A549 (cell line): ENCODE measurements at regions not wholly inside any gene's neighbourhood (a gene's known extent, or its start where the extent isn't known, plus 50 kb on each side); places are given as distances from the start of the nearest gene placed in this dataset.

ENCODE experiments used
- ATAC-seq, 2 experiments: fragments of 200-7000 bp in 1 of 2; fragments of >200 bp in 1 of 2; cut with Nextera tagmentation in 1 of 2; cut with Tn5 transposase in 1 of 2; 3 replicates each; pipeline versions ENCODE4 v1.8.0 to v1.9.1; 2018 to 2020; ENCODE audit warnings: mild to moderate bottlenecking in 1 of 2, moderate library complexity in 1 of 2
- CTCF ChIA-PET: fragments of 300-600 bp; sonication (Branson Sonifier 250); formaldehyde crosslinking; extraction: SDS; loops from one replicate; lab custom pipeline; 2021; ENCODE audit warnings: antibody characterized with exemption, inconsistent platforms; lab: Yijun Ruan, JAX
- POLR2A ChIA-PET: fragments of 350-600 bp; formaldehyde crosslinking; extraction: SDS; loops from one replicate; lab custom pipeline; 2021; ENCODE audit warnings: antibody characterized with exemption, inconsistent platforms; lab: Yijun Ruan, JAX
- DNase-seq, 2 experiments: peaks; one replicate each; pipeline versions ENCODE4 v3.0.0 to v3.0.0-alpha.2; 2011 to 2016; ENCODE audit warnings: low read depth in 1 of 2, low spot score in 1 of 2
- FAIRE-seq: peaks from 2 replicates; lab custom pipeline; 2011; peaks lifted over from hg19 to GRCh38; lab: Jason Lieb, UNC
- H3K27ac ChIP-seq, 2 experiments: fragments of >200 bp; sonication (Bioruptor Twin); formaldehyde crosslinking; 3 replicates each; pipeline ENCODE4 v1.5.1; 2016 to 2017
- H3K4me1 ChIP-seq: fragments of >200 bp; sonication (Bioruptor Twin); formaldehyde crosslinking; 3 replicates; pipeline ENCODE4 v1.6.1; 2016
- H3K4me2 ChIP-seq: fragments of >200 bp; sonication (Bioruptor Twin); formaldehyde crosslinking; 3 replicates; pipeline ENCODE4 v1.6.1; 2016
- H3K4me3 ChIP-seq: fragments of >200 bp; sonication (Bioruptor Twin); formaldehyde crosslinking; 3 replicates; pipeline ENCODE4 v1.5.1; 2016
- H3K9me3 ChIP-seq: fragments of >200 bp; sonication (Bioruptor Twin); formaldehyde crosslinking; 3 replicates; pipeline ENCODE4 v1.6.1; 2016
- ATOH8 ChIP-seq: fragments of 250-450 bp; sonication (Bioruptor Pico); IDR thresholded peaks from 2 replicates; pipeline ENCODE4 v1.5.0; 2020; ENCODE audit warnings: low read depth, mild to moderate bottlenecking, moderate library complexity
- BCL3 ChIP-seq: fragments of >200 bp; sonication (Bioruptor Twin); formaldehyde crosslinking; IDR thresholded peaks from 3 replicates; pipeline ENCODE4 v1.6.1; 2016
- BHLHE40 ChIP-seq: IDR thresholded peaks from 2 replicates; pipeline ENCODE4 v1.6.1; 2012; ENCODE audit warnings: low read depth, low read length, inconsistent platforms
- CBX8 ChIP-seq: fragments of 200-600 bp; sonication (generic); IDR thresholded peaks from 2 replicates; pipeline ENCODE4 v1.6.1; 2016
- E2F6 ChIP-seq: IDR thresholded peaks from 2 replicates; pipeline ENCODE4 v1.6.1; 2012; ENCODE audit warnings: low read depth, borderline replicate concordance
- EHF ChIP-seq: fragments of 250-450 bp; sonication (Bioruptor Pico); IDR thresholded peaks from 2 replicates; pipeline ENCODE4 v1.5.0; 2020; ENCODE audit warnings: mild to moderate bottlenecking
- ELK1 ChIP-seq: fragments of 150-350 bp; IDR thresholded peaks from 2 replicates; pipeline ENCODE4 v1.6.1; 2014; ENCODE audit warnings: low read depth, mild to moderate bottlenecking, low read length
- EP300 ChIP-seq, 2 experiments: fragments of >200 bp; sonication (Bioruptor Twin); formaldehyde crosslinking; IDR thresholded peaks; 2 replicates in 1 of 2; 3 replicates in 1 of 2; pipeline ENCODE4 v1.6.1; 2016 to 2017
- ESRRA ChIP-seq: fragments of 150-350 bp; IDR thresholded peaks from 2 replicates; pipeline ENCODE4 v1.6.1; 2014; ENCODE audit warnings: mild to moderate bottlenecking, low read length, borderline replicate concordance
- FOSB ChIP-seq: fragments of 250-450 bp; sonication (Bioruptor Pico); IDR thresholded peaks from 2 replicates; pipeline ENCODE4 v1.5.0; 2020; ENCODE audit warnings: mild to moderate bottlenecking, moderate library complexity
- FOXS1 ChIP-seq: fragments of 250-450 bp; sonication (Bioruptor Pico); IDR thresholded peaks from 2 replicates; pipeline ENCODE4 v1.5.0; 2020; ENCODE audit warnings: mild to moderate bottlenecking, moderate library complexity
- GATA3 ChIP-seq: IDR thresholded peaks from 2 replicates; pipeline ENCODE4 v1.6.1; 2012; ENCODE audit warnings: borderline replicate concordance
- HOXA7 ChIP-seq: fragments of 250-450 bp; sonication (Bioruptor Pico); IDR thresholded peaks from 2 replicates; pipeline ENCODE4 v1.5.0; 2020; ENCODE audit warnings: mild to moderate bottlenecking, moderate library complexity
- HOXB13 ChIP-seq: fragments of 250-450 bp; sonication (Bioruptor Pico); IDR thresholded peaks from 2 replicates; pipeline ENCODE4 v1.5.0; 2020; ENCODE audit warnings: low read depth, mild to moderate bottlenecking, moderate library complexity
- JUN ChIP-seq, 2 experiments: fragments of >200 bp; sonication (Bioruptor Twin); formaldehyde crosslinking; IDR thresholded peaks; 2 replicates in 1 of 2; 3 replicates in 1 of 2; pipeline ENCODE4 v1.6.1; 2016 to 2017
- KDM1A ChIP-seq: fragments of 200-600 bp; sonication (generic); IDR thresholded peaks from 2 replicates; pipeline ENCODE4 v1.6.1; 2016; ENCODE audit warnings: low read depth, mild to moderate bottlenecking
- MAX ChIP-seq: IDR thresholded peaks from 2 replicates; pipeline ENCODE4 v1.6.1; 2012
- MYC ChIP-seq: IDR thresholded peaks from 2 replicates; pipeline ENCODE4 v1.6.1; 2012; ENCODE audit warnings: mild to moderate bottlenecking, inconsistent platforms, low read length, improper control_type of control experiment, borderline replicate concordance
- NFE2L2 ChIP-seq: fragments of 150-350 bp; conservative IDR thresholded peaks from 2 replicates; pipeline ENCODE4 v1.6.1; 2014; ENCODE audit warnings: low read length
- NPAS2 ChIP-seq: fragments of 250-450 bp; sonication (Bioruptor Pico); IDR thresholded peaks from 2 replicates; pipeline ENCODE4 v1.8.0; 2022; ENCODE audit warnings: mild to moderate bottlenecking, moderate library complexity, borderline replicate concordance
- PHF8 ChIP-seq: fragments of 200-600 bp; sonication (generic); IDR thresholded peaks from 2 replicates; pipeline ENCODE4 v1.6.1; 2016; ENCODE audit warnings: low read depth, mild to moderate bottlenecking, antibody characterized with exemption, moderate library complexity, borderline replicate concordance
- POLR2A ChIP-seq: IDR thresholded peaks from 2 replicates; pipeline ENCODE4 v1.6.1; 2012; ENCODE audit warnings: mild to moderate bottlenecking, low read length
- POLR2AphosphoS2 ChIP-seq: conservative IDR thresholded peaks from 2 replicates; pipeline ENCODE4 v1.6.1; 2012; ENCODE audit warnings: low read length, improper control_type of control experiment, inconsistent platforms
- RAD21 ChIP-seq, 2 experiments: fragments of >200 bp in 1 of 2; sonication (Bioruptor Twin) in 1 of 2; formaldehyde crosslinking in 1 of 2; IDR thresholded peaks in 1 of 2; conservative IDR thresholded peaks in 1 of 2; 2 replicates in 1 of 2; 3 replicates in 1 of 2; pipeline ENCODE4 v1.6.1; 2012 to 2018; ENCODE audit warnings: inconsistent platforms in 1 of 2
- RARB ChIP-seq: fragments of 250-450 bp; sonication (Bioruptor Pico); IDR thresholded peaks from 2 replicates; pipeline ENCODE4 v1.8.0; 2021; ENCODE audit warnings: mild to moderate bottlenecking, moderate library complexity
- RFX5 ChIP-seq: fragments of 450-650 bp; IDR thresholded peaks from 2 replicates; pipeline ENCODE4 v1.7.1; 2014; ENCODE audit warnings: antibody characterized with exemption, mild to moderate bottlenecking, moderate library complexity
- RNF2 ChIP-seq: fragments of 200-600 bp; sonication (generic); IDR thresholded peaks from 2 replicates; pipeline ENCODE4 v1.6.1; 2016; ENCODE audit warnings: low read depth, mild to moderate bottlenecking, antibody characterized with exemption, moderate library complexity, borderline replicate concordance
- SMC3 ChIP-seq: fragments of >200 bp; sonication (Bioruptor Twin); formaldehyde crosslinking; IDR thresholded peaks from 3 replicates; pipeline ENCODE4 v1.6.1; 2018; ENCODE audit warnings: inconsistent platforms
- TP53 ChIP-seq: fragments of 250-450 bp; sonication (Bioruptor Pico); IDR thresholded peaks from 2 replicates; pipeline ENCODE4 v1.5.0; 2021; ENCODE audit warnings: mild to moderate bottlenecking, moderate library complexity
- ZFP36 ChIP-seq: fragments of 450-650 bp; IDR thresholded peaks from 2 replicates; pipeline ENCODE4 v1.6.1; 2014; ENCODE audit warnings: borderline replicate concordance; ENCODE audit not compliant: partially characterized antibody
- ZNF302 ChIP-seq: fragments of 250-450 bp; sonication (Bioruptor Pico); IDR thresholded peaks from 2 replicates; pipeline ENCODE4 v1.9.0; 2021; ENCODE audit warnings: inconsistent platforms, mild to moderate bottlenecking, moderate library complexity
- ZSCAN20 ChIP-seq: fragments of 250-450 bp; sonication (Bioruptor Pico); IDR thresholded peaks from 2 replicates; pipeline ENCODE4 v1.8.0; 2022; ENCODE audit warnings: mild to moderate bottlenecking, moderate library complexity
- WGBS: methylation state at CpG from one replicate; pipeline ENCODE4 v1.1.6; 2017; ENCODE audit errors: missing lambda C conversion rate; 5-methylcytosine and 5-hydroxymethylcytosine counted together

- H3K27ac ChIP-seq: no peak overlapping the region
- FAIRE-seq (no peak), DNase-seq (no peak), ATAC-seq (no peak)
- POLR2A ChIA-PET: no interaction called here
- no peaks in the 10 kb centered on the region for H3K9me3 ChIP-seq
- H3K4me2 ChIP-seq: no peak overlapping the region
- WGBS: 10% methylated on average over 3 of the region's 3 CpGs
- TF ChIP-seq HOXB13 (CRISPR knock-in tag) (no peak), PHF8 (no peak), ZFP36 (no peak), HOXA7 (CRISPR knock-in tag) (no peak), RNF2 (no peak), EP300 (IDR thresholded peaks at IDR 0.05) (no peak)
- no peak overlapping the region for H3K4me3 ChIP-seq
- CTCF ChIA-PET: no interaction called here
- no peaks in the 10 kb centered on the region for H3K4me1 ChIP-seq
These were observed 270.2 kb downstream of the TBX15 start for GRCh38 chr1:118717893-118718292.

- FAIRE-seq (no peak), ATAC-seq (no peak), DNase-seq (no peak)
- Histone ChIP-seq H3K4me3 (no peak overlapping the region), H3K4me1 (no peaks in the 10 kb centered on the region), H3K4me2 (no peak overlapping the region), H3K9me3 (no peaks in the 10 kb centered on the region), H3K27ac (no peak overlapping the region)
- 46% methylated on average over 1 of the region's 1 CpG for WGBS
- TF ChIP-seq EHF: no peak
- no peak for TF ChIP-seq EP300 (IDR thresholded peaks at IDR 0.05)
- TF ChIP-seq RAD21 (conservative IDR thresholded peaks at IDR 0.05 in 1 of 2, IDR thresholded peaks at IDR 0.05 in 1 of 2): 0 out of 5 replicates have a peak, but pooled peaks of 1 of the 2 experiments have one; percentile 9
- TF ChIP-seq NPAS2 (CRISPR knock-in tag): no peak
- POLR2A ChIA-PET: no interaction called here
- CTCF ChIA-PET: no interaction called here
These were observed 271.4 kb downstream of the TBX15 start for GRCh38 chr1:118716775-118717174.

- ATAC-seq (no peak), DNase-seq (no peak), FAIRE-seq (no peak)
- no peaks in the 10 kb centered on the region for H3K4me1 ChIP-seq
- POLR2A ChIA-PET: no interaction called here
- no peaks in the 10 kb centered on the region for H3K9me3 ChIP-seq
- CTCF ChIA-PET: no interaction called here
- no peak overlapping the region for H3K4me3 ChIP-seq
- WGBS: 0% methylated on average over 2 of the region's 2 CpGs
- H3K27ac ChIP-seq: no peak overlapping the region
- TF ChIP-seq FOXS1 (no peak), ESRRA (no peak), TP53 (no peak), BCL3 (no peak), E2F6 (no peak), ZSCAN20 (CRISPR knock-in tag) (no peak), SMC3 (no peak), MYC (no peak), POLR2AphosphoS2 (no peak), ZNF302 (no peak), CBX8 (no peak), GATA3 (no peak), BHLHE40 (no peak)
- no peak overlapping the region for H3K4me2 ChIP-seq
These were observed 276.8 kb downstream of the TBX15 start for GRCh38 chr1:118711356-118711755.

GRCh38 chr1:118698911-118699310, 289.2 kb downstream of the TBX15 start:
- CTCF ChIA-PET: no interaction called here
- no peak for FAIRE-seq

More at GRCh38 chr1:118698911-118699310, 289.2 kb downstream of the TBX15 start:
- no peaks in the 10 kb centered on the region for H3K4me1 ChIP-seq
- WGBS: 0% methylated on average over 2 of the region's 2 CpGs
- ATAC-seq (no peak), DNase-seq (no peak)
- POLR2A ChIA-PET: no interaction called here
- H3K4me3 ChIP-seq: no peak overlapping the region
- no peaks in the 10 kb centered on the region for H3K9me3 ChIP-seq
- H3K4me2 ChIP-seq: no peak overlapping the region
- TF ChIP-seq FOSB (CRISPR knock-in tag): no peak
- TF ChIP-seq MAX: no peak
- no peak for TF ChIP-seq CBX8
- no peak for TF ChIP-seq RARB (CRISPR knock-in tag)
- no peak for TF ChIP-seq NFE2L2
- TF ChIP-seq ATOH8 (CRISPR knock-in tag): no peak
- TF ChIP-seq POLR2A: no peak
- no peak for TF ChIP-seq RFX5
- no peak for TF ChIP-seq JUN (IDR thresholded peaks at IDR 0.05)
- TF ChIP-seq ESRRA: no peak
- TF ChIP-seq KDM1A: no peak
- no peak for TF ChIP-seq ELK1
- TF ChIP-seq BHLHE40: no peak
- no peak overlapping the region for H3K27ac ChIP-seq
